HG03025 (cell line): ENCODE measurements at regions not wholly inside any gene's neighbourhood (a gene's known extent, or its start where the extent isn't known, plus 50 kb on each side); places are given as distances from the start of the nearest gene placed in this dataset.

Source experiments
- ATAC-seq: cut with Tn5 transposase; IDR thresholded peaks from one replicate; pipeline ENCODE4 v1.9.1; 2021; ENCODE audit warnings: mild to moderate bottlenecking, moderate library complexity; ENCODE audit not compliant: unreplicated experiment, low FRiP score

DNA sequence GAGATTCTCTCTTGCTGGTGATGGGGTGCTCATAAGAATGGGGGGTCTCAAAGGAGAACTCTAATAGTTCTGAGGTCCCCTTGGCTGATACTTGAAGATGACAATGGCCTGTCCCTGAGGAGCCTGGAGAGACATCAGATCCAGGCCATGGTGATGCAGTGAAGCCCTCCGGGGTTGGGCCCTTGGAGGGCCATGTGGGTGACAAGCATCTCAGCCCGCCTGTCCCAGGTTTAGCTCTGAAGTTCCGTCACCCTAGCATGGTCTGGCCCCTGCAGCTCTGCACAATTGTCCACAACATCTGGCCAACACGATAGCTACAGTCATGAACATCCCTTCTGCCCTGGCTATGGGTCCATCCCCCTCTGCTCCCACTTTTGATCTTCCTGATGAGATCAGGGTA, 202.8 kb upstream of the HS6ST1 start:
- ATAC-seq, result no peak

DNA sequence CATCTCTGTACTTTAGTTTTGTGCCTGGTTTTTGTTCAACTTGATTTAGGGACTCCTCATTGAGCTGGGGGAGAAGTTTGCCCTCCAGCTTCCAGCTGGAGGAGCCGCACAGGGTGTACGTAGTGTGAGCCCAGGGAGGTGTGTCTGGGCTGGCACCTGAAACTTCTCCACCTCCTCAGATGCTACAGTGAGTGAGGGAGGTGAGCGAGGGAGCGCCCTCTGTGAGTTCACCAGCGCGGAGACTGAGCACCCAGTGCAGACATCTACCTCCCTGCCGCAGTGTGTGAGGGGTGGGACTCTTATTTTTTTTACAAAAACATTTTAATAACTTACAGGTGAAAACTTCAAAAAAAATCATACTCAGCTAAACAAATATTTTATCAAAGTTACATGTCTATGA, 204.2 kb upstream of the HS6ST1 start:
- ATAC-seq, result no peak

DNA sequence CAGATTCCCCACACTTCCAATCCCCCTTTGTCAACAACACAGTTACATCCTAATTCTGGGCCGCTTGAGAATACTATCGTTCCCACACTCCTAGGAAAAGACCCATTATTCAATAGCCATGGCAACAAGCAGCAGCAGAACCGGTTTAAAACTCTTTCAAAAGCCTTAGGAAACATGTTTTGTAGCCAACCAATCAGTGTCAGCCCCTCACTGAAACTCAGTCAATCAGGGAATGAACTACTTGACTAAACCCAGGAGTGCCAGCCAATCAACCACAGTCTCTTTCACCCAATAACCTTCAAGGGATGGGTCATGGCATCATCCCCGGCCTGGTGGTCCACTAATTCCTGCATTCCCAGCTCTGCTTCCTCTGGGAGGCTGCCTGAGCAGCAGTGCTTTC, 204.8 kb upstream of the HS6ST1 start:
- no peak for ATAC-seq

DNA sequence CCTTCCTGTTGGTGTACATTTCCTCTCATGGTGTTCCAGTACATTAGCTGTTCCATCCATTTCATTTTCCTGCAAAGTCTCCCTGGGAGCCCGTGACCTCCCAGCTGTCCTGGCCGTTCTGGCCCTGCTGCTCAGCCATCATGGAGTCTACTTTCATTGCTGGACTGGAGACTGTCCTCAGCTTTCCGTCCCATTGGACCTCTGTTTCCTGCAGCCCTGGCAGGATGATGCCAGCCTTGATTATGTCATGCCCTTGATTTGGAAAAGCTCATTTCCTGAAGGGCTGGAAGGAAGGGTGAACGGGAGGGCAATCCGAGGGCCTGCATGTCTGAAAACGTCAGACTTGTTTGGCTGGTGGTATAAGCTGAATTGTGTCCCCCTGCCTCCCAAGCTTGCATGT, 205.5 kb upstream of the HS6ST1 start:
- ATAC-seq, result no peak

DNA sequence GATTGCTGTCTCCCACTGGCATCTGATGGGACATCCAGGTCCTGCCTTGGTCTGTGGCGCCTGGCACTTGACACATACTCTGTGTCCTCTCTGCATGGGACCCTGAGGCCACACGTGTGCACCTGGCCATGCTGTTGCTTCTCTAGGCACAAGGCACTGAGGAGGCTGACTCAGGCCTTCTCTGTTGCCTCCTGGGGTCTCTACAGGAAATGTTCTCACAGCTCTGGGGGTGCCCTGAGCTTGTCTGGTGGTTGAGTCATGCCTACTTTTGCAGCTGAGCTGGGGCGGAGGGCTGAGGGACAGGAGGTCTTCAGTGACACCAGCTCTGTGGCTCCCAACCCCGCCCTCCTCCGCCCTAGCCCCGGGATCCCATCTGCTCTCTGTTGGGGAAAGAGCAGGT, 207.0 kb upstream of the HS6ST1 start:
- ATAC-seq, result no peak

DNA sequence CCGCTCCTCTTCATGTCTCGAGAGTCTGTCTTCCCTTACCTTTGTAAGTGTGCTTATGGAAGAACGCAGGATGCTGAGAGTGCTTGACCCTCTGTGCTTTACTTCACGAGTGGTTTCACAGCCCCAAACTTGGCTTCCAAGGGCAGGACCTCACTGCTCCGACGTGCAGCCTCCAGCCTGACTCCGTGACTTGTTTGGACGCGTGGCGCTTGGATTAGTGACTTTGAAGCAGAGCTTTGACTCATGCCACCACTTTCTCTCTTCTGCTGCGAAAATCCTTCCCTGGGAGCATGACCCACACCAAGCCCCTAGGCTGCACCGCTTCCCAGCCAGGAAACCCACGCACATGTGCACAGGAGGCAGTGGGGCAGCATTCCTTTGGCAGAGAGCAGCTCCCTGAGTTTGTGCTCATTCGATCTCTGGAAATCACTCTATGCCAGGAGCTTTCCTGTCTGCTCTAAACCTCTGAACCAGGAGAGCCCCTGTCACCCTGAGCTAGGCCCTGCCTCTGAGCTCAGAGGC, 207.8 kb upstream of the HS6ST1 start:
- no peak for ATAC-seq

DNA sequence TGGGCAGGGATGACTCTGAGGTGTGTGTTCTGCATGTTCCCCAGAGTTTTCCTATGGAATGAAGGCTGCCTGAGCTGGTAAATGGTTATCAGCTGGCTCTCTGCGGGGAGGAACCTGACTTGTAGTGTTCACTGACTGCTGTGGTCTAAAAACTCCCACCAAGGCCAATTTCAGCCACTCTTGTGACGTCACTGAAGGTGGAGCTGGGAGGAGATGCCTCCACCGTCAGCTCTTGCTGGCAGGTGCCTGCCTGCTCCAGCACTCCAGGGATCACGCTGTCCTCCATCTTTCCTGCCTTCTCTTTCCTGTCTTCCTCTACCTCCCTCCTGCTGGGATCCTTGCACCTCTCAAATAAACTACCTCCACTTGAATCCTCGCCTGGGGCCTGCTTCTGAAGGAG, 209.5 kb upstream of the HS6ST1 start:
- no peak for ATAC-seq

DNA sequence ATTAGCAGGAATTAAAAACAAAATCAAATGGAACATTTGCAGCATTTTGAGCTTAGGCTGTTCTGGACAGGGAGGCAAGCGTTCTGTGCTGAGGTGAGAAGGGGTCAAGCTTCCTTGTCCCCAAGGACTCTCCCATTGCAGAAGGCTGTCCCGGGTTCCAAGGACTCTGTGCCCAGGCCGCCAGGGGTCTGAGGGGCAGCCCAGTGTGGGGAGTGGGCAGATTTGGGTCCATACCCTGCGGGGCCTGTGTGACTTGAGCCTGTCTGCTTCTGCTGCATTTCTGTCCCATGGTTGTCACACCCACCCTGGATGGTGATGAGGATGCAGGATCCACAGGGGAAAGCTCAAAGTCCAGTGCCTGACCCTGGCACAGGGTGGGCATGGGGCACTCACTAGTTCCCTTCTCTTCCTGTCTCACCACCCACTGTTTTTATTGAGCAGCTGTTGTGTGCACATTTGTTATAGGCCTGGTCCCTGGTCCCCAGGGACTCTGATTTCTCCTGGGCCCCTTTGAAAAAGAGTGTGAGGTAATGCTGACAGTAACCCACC, 211.4 kb upstream of the HS6ST1 start:
- no peak for ATAC-seq

DNA sequence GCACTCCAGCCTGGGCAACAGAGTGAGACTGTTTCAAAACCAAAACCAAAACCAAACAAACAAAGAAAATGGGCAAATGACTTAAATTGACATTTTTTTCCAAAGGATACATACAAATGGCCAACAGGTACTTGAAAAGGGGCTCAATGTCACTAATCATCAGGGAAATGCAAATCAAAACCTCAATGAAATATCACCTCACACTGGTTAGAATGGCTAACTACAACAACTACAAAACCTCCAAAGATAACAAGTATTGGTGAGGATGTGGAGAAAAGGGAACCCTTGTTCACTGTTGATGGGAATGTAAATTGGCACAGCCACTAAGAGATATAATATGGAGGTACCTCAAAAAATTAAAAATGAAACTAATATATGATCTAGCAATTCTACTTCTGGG, 213.2 kb upstream of the HS6ST1 start:
- ATAC-seq, result no peak

DNA sequence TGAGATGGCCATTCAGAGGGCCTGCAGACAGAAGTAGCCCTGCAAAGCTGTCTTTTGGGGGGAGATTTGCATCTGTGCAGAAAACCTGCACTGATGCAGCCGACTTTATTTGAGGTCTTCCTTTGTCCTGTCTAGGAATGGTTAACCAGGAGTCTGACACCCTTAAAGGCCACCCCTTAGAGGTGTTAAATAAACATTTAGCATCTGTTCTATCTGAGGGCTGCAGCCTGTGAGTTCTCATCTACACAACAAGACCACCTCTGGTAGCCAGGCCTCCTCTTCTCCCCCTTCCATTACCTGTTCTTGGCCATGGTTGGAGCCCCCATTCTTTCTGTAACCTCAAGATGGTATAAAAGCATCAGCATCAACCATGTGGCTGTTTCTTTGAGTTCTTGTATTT, 214.4 kb upstream of the HS6ST1 start:
- no peak for ATAC-seq

DNA sequence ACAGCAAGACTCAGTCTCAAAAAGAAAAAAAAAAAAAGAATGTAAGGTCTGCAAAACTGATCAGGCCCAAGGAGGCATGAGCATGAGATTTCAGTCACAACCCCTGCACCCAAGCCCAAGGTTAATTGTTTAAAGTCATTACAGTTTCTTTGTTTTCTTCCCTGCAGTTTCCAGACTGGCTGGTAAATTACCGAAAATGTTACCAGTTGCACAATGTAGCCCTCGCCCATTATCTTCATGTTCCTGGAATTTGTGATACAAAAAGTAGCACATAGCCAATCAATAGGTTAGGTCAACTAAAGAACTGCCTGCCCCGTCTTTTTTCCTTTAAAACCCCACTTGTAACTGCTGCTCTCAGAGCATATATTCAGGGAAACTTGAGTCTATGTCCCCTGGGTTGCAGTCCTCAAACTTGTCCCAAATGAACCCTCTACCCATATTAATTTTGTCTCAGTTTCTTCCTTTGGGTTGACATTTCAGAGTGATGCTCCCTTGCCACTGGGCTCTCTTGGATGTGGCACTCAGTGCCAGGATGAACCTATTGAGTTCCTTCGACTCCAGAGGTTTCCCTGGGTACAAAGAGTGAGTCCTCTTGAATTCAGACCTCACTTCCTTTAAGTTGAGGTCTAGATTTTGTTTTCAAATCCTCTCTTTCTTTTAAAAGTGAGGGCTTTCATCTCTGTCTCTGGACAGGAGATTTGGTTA, 216.2 kb upstream of the HS6ST1 start:
- ATAC-seq, result no peak

DNA sequence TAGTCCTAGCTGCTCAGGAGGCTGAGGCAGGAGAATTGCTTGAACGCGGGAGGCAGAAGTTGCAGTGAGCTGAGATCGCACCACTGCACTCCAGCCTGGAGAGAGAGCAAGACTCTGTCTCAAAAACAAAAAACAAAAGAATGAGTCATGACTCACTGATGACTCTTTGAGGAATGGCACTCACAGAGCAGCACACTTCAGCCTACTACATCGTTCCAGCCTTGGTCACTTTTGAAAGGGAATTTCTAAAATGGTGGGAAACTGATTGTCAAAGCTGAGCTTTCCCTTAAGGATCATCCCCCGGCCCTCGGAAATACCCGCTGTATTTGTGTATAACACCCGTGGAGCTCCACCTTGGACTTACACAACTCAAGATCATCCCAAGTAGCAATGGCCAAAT, 217.3 kb upstream of the HS6ST1 start:
- no peak for ATAC-seq

DNA sequence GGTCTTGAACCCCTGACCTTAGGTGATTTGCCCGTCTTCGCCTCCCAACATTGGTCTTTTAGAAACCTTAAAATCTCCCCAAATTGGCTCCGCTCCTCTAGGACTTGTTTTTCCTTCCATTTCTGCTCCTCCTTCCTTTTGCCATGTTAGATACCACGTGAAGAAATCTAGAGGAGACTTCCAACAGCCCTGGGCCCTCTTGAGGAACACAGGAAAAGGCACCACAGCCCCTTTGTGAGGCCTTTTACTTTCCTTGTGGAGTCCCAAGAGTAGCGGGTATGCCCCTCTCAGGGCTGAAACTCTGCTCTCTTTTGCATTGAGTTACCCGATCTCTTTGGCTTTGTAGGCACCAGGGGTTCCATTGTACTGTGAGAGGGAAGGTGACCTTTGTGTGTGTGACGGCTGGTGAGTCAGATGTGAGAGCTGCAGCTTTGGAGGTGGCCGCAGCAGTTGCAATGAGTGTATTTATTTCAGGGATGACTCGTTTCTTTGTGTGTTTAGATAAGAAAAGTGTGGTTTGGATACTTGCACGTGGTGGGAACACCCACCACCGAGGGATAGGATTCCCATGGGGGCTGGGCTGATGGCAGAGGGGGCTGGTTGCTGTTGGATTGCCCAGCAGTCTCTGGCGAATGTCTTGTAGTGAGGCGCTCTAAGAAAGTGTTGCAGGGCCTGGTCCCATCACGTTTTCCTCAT, 218.4 kb upstream of the HS6ST1 start:
- no peak for ATAC-seq

DNA sequence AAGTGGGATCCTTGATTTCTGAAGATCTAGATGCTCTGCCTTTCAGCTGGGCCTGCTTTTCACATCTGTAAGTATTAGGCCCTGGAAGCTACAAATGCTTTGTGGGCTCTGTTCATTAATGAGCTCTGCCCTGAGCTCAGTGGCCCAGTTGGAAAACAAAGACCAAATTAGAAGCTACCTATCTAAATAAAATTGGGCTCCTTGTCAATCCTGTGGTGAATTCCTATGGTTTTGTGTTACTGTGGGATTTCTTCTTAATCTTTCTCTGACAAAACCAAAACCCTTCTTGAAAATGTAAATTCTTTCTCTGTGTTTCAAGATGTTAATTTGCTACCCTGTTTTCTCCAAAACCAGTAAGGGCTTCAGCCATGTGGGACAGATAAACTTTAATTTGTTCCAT, 219.0 kb upstream of the HS6ST1 start:
- ATAC-seq, result no peak

DNA sequence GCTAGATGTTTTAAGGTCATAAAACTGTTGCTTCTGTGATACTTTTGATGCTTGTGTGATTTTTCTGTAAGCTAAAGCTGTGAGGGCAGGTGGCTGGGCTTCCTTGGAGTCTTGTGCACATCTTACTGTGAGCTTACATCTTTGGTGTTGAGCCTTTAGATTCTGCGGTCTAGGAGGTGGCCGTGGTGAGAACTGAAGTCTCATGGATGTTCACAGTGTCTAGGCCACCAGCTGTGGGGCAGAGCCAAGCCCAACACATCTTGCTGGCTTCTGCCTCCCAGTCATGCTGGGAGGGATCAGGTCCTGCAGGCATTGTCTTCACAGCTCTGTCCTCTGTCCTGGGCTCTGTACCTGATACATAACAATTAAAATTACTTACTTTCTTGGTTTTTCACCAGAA, 219.7 kb upstream of the HS6ST1 start:
- no peak for ATAC-seq

DNA sequence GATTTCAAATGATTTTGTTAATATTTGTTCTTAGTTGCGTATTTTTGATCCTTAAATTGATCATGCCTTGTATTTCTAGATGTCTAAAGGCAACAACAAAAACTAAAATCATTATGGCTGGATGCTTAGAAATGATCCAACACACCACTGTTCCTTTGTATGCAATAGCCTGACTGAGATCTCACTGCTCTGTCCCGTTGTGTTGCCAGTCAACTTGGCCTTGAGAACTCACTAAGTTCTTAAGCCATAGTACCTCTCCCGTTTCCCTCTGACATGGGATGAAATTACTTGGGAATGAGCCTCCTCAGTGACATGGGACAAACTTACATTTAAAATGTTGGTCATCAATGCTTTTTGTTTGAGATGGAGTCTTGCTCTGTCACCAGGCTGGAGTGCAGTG, 222.0 kb upstream of the HS6ST1 start:
- no peak for ATAC-seq

DNA sequence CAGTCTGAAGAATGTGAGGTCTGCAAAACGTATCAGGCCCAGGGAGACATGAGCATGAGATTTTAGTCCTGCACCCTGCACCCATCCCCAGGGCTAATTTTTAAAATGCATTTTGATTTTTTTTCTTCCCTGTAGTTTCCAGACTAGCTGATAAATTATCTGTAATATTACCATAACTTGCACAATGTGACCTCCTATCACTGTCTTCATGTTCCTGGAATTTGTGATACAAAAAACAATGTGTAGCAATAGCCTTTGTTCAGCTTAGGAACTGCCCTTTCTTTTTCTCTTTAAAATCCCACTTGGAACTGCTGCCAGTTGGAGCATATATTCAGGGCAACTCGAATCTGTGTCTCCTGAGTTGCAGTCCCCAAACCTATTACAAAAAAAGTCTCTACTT, 222.8 kb upstream of the HS6ST1 start:
- ATAC-seq, result no peak

DNA sequence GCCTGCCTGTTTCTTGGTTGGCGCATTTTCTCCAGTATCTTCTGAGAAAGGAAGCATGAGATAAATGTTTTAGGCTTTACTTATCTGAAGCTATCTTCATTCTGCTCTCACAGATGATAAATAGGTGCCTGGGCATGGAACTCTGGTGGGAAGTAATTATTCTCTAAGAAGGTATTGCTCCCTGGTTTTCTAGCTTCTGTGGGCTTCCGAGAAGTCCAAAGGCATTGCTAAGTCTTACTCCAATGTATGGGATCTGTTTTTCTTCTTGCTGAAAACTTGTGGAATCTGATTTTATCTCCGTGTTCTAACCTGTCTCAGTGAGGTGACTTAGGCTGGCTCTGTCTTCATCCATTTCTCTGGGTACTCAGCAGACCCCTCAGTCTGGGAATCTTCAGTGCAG, 224.4 kb upstream of the HS6ST1 start:
- no peak for ATAC-seq

DNA sequence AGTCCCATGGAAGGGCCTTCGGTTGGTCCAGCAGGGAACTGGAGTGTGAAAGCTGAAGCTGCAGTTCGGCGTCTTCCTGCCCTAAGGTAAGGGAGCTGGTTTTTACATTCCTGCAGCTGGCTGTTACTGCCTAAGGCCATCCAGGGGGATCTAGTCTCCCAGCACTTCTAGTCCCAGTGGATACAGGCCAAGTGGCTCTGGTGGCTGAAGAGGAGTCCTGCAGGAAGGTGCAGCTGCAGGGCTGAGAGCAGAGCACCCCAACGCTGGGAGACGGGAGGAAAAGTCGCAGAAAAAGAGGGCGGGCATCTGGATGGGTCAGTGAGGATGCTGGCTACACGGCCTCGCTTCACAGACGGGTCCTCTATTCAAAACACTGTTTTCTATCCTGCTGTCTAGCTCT, 225.0 kb upstream of the HS6ST1 start:
- ATAC-seq, result no peak

DNA sequence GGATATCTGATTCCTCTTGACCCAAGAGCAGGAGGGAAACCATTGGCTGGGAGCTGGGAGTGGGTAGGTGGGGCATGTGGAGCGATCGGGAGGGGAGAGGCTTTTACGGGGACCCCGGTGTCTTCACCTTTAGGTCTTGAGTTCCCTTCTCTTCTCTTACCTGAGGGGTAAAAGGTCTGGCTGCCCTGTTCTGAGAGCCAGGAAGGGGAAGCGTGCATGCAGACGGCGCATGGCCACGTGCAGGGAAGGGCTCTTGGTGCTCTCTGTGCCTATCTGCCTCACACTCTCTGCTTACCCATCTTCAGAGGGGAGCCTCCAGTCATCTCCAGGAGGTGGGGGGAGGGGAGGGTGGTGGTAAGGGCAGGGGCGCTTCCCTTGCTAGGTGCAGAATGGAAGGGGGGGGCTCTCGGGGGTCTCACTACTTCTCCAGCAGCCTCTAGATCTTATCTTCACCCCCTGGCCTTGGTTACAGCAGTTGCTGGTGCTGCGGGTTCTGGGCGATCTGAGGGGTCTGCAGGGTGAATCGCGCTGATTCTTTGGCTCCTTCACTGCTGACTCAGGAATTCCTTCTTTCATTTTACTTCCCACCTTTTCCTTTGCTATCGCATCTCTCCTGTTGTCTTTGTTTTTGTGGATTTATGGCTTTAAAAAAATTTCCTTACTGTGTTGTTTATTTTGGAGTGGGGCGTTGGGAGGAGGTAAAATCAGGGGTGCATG, 225.8 kb upstream of the HS6ST1 start:
- no peak for ATAC-seq

DNA sequence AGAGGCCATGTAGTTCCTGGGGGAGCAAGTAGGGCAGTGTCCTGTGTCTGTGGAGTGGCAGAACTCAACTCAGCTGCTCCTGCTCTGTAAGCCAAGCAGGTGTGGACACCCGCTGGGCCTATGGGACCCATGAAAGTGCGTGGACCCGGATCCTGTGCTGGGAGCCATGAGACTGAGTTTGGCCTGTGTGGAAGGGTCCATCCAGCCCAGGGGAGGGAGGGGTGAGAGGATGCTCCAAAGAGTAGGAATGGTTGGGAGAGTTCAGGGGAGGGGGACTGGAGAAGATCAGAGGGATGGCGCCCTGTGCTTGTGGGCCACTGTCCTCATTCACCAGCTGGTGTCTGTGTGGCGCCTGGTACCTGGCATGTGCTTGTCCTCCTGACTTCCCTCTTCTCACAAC, 226.4 kb upstream of the HS6ST1 start:
- no peak for ATAC-seq
